Caki2 (cell line): ENCODE measurements at regions not wholly inside any gene's neighbourhood (a gene's known extent, or its start where the extent isn't known, plus 50 kb on each side); places are given as distances from the start of the nearest gene placed in this dataset.
"Not testable (repeated sequence)": the region's sequence is repeated elsewhere in the genome, so short reads cannot be mapped to it uniquely, and the experiment has no call there.

Experiments used
- DNase-seq: peaks from one replicate; pipeline ENCODE4 v3.0.0-alpha.2; 2015; ENCODE audit warnings: low read depth
- in situ Hi-C: cut with HindIII; loops from 2 replicates; pipeline ENCODE4 v1.10.0; 2016; ENCODE audit warnings: low sequenced_read_pairs, low pct_unique_long_range_greater_than_20kb, mixed read lengths

- in situ Hi-C loops, result no loop called here
- no peak for DNase-seq
These were observed 1518.2 kb upstream of the TENM4 start for GRCh38 chr11:80958987-80959386.

GRCh38 chr11:80958361-80958760 lies 1517.5 kb upstream of the TENM4 start:
- in situ Hi-C loops, result no loop called here

DNA sequence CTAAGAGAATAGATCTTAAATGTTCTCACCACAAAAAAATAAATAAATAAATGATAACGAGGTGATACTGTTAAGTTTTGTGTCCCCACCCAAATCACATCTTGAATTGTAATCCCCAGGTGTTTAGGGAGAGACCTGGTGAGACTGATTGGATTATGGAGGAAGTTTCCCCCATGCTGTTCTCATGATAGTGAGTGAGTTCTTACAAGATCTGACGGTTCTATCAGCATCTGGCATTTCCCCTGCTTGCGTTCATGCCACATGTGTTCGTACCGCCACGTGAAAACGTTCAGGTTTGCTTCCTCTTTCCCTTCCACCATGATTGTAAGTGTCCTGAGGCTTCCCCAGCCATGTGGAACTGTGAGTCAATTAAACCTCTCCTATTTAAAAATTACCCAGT lies 1514.8 kb upstream of the TENM4 start:
- in situ Hi-C loops, result no loop called here
- no peak for DNase-seq

More at GRCh38 chr11:80958361-80958760, 1517.5 kb upstream of the TENM4 start:
- no peak for DNase-seq

DNA sequence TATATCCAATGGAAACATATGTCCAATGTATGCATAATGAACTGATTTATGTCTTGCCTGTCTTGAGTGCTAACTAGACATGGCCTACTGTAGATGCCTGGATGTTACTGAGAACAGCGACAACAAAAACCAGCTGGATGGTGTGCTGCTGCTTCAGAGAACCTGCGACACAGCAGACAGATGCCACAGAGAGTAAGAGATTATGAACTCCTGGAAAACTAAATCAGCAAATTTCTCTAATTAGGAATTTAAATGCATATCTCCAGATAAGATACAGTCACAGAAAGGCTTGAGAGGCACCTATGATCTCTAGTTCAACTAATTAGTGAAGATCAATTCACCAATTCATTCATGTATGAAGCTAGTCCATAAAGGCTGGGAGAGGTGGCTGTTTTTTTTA lies 1508.0 kb upstream of the TENM4 start:
- in situ Hi-C loops, result no loop called here
- DNase-seq, result no peak

DNA sequence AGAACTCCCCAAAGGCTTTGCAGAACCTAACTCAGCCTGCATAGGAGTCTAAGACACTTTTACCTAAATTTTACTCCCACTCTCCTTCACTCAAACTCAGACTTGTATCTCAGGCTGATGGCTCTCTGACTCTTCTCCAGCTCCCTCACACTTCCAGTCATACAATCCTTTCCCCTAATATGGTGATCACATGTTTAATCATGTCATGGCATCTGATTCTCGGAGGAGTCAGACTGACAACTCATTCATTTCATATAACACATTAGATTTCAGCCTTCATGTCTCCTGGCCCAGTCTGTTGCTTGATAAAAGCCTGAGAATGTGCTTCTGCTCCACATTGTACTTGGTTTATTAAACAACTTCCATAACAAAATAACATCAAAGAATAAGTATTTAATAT lies 1503.9 kb upstream of the TENM4 start:
- in situ Hi-C loops, result no loop called here
- no peak for DNase-seq

DNA sequence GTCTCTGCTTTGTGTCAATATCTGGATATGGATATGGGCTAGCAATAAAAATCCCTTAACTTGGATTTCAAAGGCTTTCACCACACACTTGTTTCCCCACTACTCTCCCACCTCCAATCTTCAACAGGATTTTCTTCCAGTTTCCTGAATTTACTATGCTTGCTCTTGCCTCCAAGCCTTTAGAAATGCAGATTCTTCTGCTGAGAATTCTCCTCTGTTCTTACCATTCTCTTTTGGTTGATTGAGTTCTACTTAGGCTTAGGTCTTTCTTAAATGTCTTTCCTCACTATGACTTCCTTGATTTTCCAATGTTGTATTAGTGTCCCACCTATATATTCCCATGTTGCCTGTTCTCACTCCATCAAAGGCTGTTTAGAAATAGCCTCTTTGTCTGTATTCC lies 1502.4 kb upstream of the TENM4 start:
- DNase-seq, result no peak
- in situ Hi-C loops, result no loop called here

GRCh38 chr11:80937842-80938241 lies 1497.0 kb upstream of the TENM4 start:
- DNase-seq, result no peak
- in situ Hi-C loops, result no loop called here

DNA sequence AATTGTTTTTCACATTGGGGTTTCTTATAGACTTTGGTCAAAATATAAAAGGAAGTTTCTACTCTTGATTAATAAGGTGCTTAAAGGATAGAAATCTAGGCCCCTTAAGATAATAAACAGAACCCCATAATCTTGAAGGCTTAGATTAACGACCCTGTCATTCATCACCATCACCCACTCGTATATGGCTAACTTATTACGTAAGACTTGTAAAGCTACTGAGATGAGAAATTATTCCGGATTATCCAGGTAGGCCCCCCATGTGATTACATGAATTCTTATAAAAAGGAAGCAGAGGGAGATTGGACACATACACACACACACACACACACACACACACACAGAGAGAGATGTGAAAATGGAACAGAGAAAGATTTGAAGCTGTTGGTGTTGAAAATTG lies 1489.2 kb upstream of the TENM4 start:
- DNase-seq, result no peak
- in situ Hi-C loops, result no loop called here

GRCh38 chr11:80929031-80929805 lies 1488.4 kb upstream of the TENM4 start:
- in situ Hi-C loops, result no loop called here
- no peak for DNase-seq

DNA sequence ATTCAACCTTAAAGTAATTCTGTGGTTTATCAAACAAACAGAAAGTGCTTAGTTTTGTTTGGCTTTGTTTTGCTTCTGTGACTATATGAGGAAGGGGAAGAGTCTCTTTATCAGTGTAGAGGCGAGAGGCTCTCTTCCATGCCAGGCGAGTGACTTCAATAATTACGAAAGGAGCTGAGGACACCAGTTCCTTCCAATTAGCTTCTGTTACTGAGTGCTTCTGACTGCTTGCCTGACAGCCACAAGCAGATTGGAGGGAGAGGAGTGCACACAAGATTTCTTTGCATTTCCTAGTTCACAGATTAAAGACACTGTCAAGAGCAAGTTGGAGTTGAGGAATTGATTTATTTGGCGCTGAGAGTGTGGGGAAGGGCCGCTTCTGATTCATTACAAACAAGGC lies 1484.5 kb upstream of the TENM4 start:
- in situ Hi-C loops, result no loop called here
- no peak for DNase-seq

DNA sequence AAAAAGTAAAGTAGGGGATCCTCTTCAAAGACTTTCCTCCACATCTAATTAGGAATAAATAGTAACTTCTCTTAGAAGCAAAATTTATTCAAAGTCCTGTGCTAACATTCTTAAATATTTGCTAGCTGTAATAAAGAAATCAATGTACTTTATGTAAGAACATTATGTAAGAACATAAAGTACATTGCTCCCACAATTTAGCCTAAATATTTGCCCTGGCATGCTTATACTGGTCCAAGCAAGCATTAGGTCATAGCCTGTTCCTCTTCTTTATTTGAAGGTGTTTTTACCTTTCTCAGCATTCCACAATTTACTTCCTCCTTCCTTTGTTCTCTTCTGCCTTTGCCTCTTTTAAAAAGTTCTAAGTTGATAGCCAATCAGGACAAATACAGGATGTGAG lies 1480.5 kb upstream of the TENM4 start:
- in situ Hi-C loops, DNase-seq: not testable (repeated sequence)

DNA sequence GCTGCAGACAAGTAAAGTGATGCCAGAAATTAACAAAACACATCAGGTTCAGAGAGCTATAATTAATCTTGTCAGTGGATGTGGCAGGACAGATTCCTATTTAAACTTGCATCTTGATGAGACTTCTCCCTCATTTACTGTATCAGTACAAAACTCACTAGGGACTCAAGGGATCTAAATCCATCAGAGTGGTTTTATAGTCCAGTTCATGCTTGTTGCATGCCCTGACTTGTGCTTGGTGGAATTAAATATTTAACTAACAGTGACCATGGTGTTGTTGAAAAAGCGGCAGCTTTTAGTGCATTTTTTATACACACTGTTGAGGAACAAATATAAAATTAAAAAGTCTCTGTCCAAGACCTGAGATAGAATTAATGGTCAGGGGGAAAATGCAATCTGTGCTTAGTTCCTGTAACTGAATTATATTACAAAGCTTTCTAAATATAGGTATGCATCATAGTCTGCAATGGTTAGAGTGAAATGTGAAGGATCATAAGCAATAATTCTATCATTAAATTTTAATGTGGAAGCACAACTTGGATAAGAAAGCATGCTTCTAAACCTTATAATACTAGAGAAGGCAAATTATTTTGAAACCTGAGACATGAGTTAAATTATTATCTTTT lies 1475.5 kb upstream of the TENM4 start:
- DNase-seq, result no peak
- in situ Hi-C loops, result no loop called here

DNA sequence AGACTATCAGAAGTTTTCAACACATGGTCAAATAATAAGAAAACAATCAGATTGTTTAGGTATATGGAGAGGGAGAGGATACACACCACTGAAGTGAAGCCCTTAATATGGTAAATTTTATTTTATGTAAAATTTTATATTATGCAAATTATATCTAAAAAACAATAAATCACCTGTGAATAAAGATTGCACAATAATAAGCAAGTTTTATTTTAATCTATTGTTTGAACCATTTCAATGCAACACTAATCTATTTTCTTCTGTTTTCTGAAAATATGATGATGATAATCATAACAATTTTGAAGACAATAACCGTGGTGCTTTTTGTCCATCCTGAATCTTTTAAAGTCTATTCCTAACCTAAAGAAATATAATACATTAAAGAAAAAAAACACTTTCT lies 1473.5 kb upstream of the TENM4 start:
- no peak for DNase-seq
- in situ Hi-C loops, result no loop called here

GRCh38 chr11:80911666-80912065 lies 1470.8 kb upstream of the TENM4 start:
- in situ Hi-C loops, result no loop called here
- no peak for DNase-seq

- no peak for DNase-seq
- in situ Hi-C loops, result no loop called here
These were observed 1459.4 kb upstream of the TENM4 start for GRCh38 chr11:80900265-80900664.

DNA sequence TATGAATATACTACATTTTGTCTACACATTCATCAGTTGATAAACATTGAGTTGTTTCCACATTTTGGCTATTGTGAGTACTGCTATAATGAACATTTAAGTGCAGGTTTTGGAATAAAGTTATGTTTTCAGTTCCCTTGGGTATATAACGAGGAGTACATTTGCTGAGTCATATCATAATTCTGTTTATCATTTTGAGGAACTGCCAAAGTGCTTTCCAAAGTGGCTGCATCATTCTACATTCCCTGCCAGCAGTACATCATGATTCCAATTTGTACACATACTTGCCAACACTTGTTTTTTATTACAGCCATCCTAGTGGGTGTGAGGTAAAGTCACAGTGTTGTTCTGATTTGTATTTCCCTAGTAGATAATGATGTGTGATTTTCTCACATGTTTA lies 1458.6 kb upstream of the TENM4 start:
- no peak for DNase-seq
- in situ Hi-C loops, result no loop called here

DNA sequence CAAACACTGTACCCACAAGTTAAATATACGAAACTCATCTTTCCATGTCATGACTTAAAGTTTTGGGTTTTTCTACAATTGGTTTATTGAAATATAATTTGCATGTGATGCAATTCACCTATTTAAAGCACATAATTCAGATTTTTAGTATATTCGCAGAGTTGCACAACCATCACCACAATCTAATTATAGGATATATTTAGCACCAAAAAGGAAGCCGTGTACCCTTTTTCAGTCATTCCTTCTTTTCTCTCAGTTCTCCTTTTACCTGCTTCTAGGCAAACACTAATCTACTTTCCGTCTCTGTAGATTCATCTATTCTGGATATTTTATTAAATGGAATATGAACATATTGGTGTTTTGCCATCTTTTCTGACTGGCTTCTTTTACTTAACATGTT lies 1458.1 kb upstream of the TENM4 start:
- DNase-seq, result no peak
- in situ Hi-C loops, result no loop called here

DNA sequence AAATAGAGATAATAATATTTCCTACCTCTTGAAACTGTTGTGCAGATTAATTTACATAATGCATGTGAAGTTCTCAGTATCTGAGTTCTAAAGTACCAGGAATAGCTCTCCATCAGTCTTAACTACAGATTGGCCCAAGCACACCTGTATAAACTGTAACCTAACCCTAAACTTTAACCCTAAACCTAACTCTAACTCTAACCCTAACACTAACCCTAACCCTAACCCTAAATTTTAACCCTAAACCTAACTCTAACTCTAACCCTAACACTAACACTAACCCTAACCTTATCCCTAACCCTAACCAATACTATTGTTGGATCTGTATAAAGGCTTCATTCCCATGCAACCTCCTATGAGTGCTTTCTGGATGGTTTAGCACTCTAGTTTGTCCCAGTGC lies 1445.9 kb upstream of the TENM4 start:
- no peak for DNase-seq
- in situ Hi-C loops, result no loop called here

- in situ Hi-C loops, result no loop called here
- peak; percentile 2 for DNase-seq
These were observed 1432.6 kb upstream of the TENM4 start for GRCh38 chr11:80873310-80873999.
